CD14-positive monocyte (primary cell): ENCODE measurements at regions not wholly inside any gene's neighbourhood (a gene's known extent, or its start where the extent isn't known, plus 50 kb on each side); places are given as distances from the start of the nearest gene placed in this dataset.
A peak's percentile ranks its signal among the peaks of the same experiment; 100 is the strongest.

ENCODE experiments used
- DNase-seq, 3 donors: peaks; one replicate each; pipeline ENCODE4 v3.0.0-alpha.2; 2011 to 2022
- H2AFZ ChIP-seq: 2 replicates; pipeline ENCODE4 v1.6.0; 2012; ENCODE audit warnings: mild to moderate bottlenecking, low read depth, low read length, inconsistent platforms; ENCODE audit not compliant: insufficient read depth, poor library complexity, severe bottlenecking
- H3K27ac ChIP-seq, 2 donors: 1 replicate in 1 of 2; 2 replicates in 1 of 2; pipeline ENCODE4 v1.5.1; 2012 to 2013; ENCODE audit warnings: low read length in 2 of 2, control low read depth in 1 of 2, inconsistent platforms in 1 of 2, low read depth in 1 of 2, mild to moderate bottlenecking in 1 of 2
- H3K27me3 ChIP-seq, 2 donors: one replicate each; pipeline versions ENCODE4 v1.6.0 to v1.6.1; 2011 to 2013; ENCODE audit warnings: low read length in 2 of 2; ENCODE audit not compliant: control insufficient read depth in 2 of 2, insufficient read depth in 2 of 2
- H3K36me3 ChIP-seq, 2 donors: replicated peaks in 1 of 2; 1 replicate in 1 of 2; 2 replicates in 1 of 2; pipeline versions ENCODE4 v1.5.1 to v1.6.1; 2012 to 2013; ENCODE audit warnings: low read length in 2 of 2, control low read depth in 1 of 2, inconsistent platforms in 1 of 2, mild to moderate bottlenecking in 1 of 2; ENCODE audit not compliant: insufficient read depth in 2 of 2, control insufficient read depth in 1 of 2
- H3K4me1 ChIP-seq, 2 donors: 1 replicate in 1 of 2; 2 replicates in 1 of 2; pipeline versions ENCODE4 v1.5.1 to v1.6.1; 2012 to 2013; ENCODE audit warnings: low read length in 2 of 2, control low read depth in 1 of 2, inconsistent platforms in 1 of 2, mild to moderate bottlenecking in 1 of 2, moderate library complexity in 1 of 2; ENCODE audit not compliant: insufficient read depth in 2 of 2, control insufficient read depth in 1 of 2
- H3K4me2 ChIP-seq: replicated peaks from 2 replicates; pipeline ENCODE3; 2012; ENCODE audit warnings: low read length, moderate library complexity, mild to moderate bottlenecking; ENCODE audit not compliant: poor library complexity, severe bottlenecking; ENCODE audit errors: extremely low read depth
- H3K4me3 ChIP-seq, 3 experiments: fragments of 200-600 bp in 1 of 3; sonication (generic) in 1 of 3; replicated peaks in 1 of 3; 1 replicate in 2 of 3; 2 replicates in 1 of 3; pipeline ENCODE4 v1.5.1; 2011 to 2013; ENCODE audit warnings: low read length in 3 of 3, mild to moderate bottlenecking in 3 of 3, control low read depth in 2 of 3, low read depth in 2 of 3, inconsistent platforms in 1 of 3, moderate library complexity in 1 of 3
- H3K79me2 ChIP-seq: 2 replicates; pipeline ENCODE4 v1.6.0; 2012; ENCODE audit warnings: mild to moderate bottlenecking, control low read depth, inconsistent platforms, low read length, moderate library complexity; ENCODE audit not compliant: insufficient read depth
- H3K9ac ChIP-seq: 2 replicates; pipeline ENCODE4 v1.6.0; 2017; ENCODE audit warnings: low read length, mild to moderate bottlenecking; ENCODE audit not compliant: insufficient read depth, poor library complexity, severe bottlenecking
- H3K9me3 ChIP-seq, 2 donors: replicated peaks in 1 of 2; 1 replicate in 1 of 2; 2 replicates in 1 of 2; pipeline versions ENCODE4 v1.5.1 to v1.6.1; 2012 to 2013; ENCODE audit warnings: low read length in 2 of 2, control low read depth in 1 of 2; ENCODE audit not compliant: control insufficient read depth in 1 of 2, insufficient read depth in 1 of 2
- H4K20me1 ChIP-seq: 2 replicates; pipeline ENCODE4 v1.6.0; 2012; ENCODE audit warnings: mild to moderate bottlenecking, low read length, control low read depth, moderate library complexity; ENCODE audit not compliant: insufficient read depth
- H3K27ac Mint-ChIP-seq, 7 donors: one replicate each; pipeline ENCODE4 v1.8.0; 2020; ENCODE audit warnings: mild to moderate bottlenecking in 7 of 7, mixed read lengths in 7 of 7, moderate library complexity in 6 of 7, inconsistent platforms in 2 of 7
- H3K27me3 Mint-ChIP-seq, 3 donors: one replicate each; pipeline ENCODE4 v1.8.0; 2021 to 2022; ENCODE audit warnings: low read depth in 3 of 3, mild to moderate bottlenecking in 3 of 3, mixed read lengths in 3 of 3, moderate library complexity in 3 of 3, inconsistent platforms in 1 of 3
- H3K36me3 Mint-ChIP-seq, 2 donors: one replicate each; pipeline ENCODE4 v1.8.0; 2020; ENCODE audit warnings: mixed read lengths in 2 of 2, inconsistent platforms in 1 of 2, mild to moderate bottlenecking in 1 of 2
- H3K4me1 Mint-ChIP-seq: one replicate; pipeline ENCODE4 v1.8.0; 2020; ENCODE audit warnings: mild to moderate bottlenecking, mixed read lengths
- H3K4me3 Mint-ChIP-seq, 2 donors: one replicate each; pipeline ENCODE4 v1.8.0; 2020; ENCODE audit warnings: mild to moderate bottlenecking in 2 of 2, mixed read lengths in 2 of 2, moderate library complexity in 1 of 2
- H3K9me3 Mint-ChIP-seq, 7 donors: one replicate each; pipeline ENCODE4 v1.8.0; 2020 to 2022; ENCODE audit warnings: mixed read lengths in 7 of 7, mild to moderate bottlenecking in 6 of 7, moderate library complexity in 6 of 7, inconsistent platforms in 2 of 7
- WGBS: methylation state at CpG from one replicate; pipeline ENCODE4 v1.1.5; 2013; ENCODE audit warnings: missing lambda C conversion rate; ENCODE audit not compliant: insufficient coverage; 5-methylcytosine and 5-hydroxymethylcytosine counted together
- intact Hi-C, 2 donors: fragments of 100-400 bp; cut with micrococcal nuclease; formaldehyde crosslinking; loops; one replicate each; pipeline versions ENCODE4 v1.15.0 to v1.15.1; 2023
- TF ChIP-seq, protein P1 (sequence below): fragments of 200-600 bp; IDR thresholded peaks from one replicate; pipeline ENCODE4 v1.8.0; 2022; ENCODE audit warnings: antibody characterized with exemption, mild to moderate bottlenecking

DNA sequence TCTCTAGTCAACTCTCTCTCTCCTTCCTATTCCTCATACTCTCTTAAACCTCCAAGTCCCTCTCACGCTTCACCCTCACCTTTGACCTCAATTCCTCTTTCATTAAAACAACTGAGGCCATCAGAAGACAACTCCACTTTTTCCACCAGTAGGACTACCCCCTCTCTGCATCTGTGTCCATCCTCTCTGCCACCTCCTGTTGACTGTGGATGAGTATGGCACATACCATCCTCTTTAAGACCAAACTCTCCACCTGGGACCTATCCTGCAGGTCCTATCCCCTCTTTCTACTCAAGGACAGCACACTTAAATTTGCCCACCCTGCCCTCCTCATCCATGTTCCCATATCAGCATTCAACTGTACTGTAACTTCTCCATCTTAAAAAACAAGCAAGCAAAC lies 89.2 kb downstream of the FOXD1 start:
- no peak overlapping the region for H3K27ac ChIP-seq
- no peak overlapping the region for H2AFZ ChIP-seq
- peak overlapping the region in 1 of 2 donors; percentile 33 for H3K4me3 Mint-ChIP-seq
- H3K9me3 ChIP-seq = no peaks in the 10 kb centered on the region
- no CpG with 5 or more reads among the region's 1 CpG for WGBS
- H3K36me3 ChIP-seq = no peaks in the 10 kb centered on the region
- no peaks in the 10 kb centered on the region for H4K20me1 ChIP-seq
- no peaks in the 10 kb centered on the region for H3K36me3 Mint-ChIP-seq
- intact Hi-C loops = no loop called here
- H3K4me1 ChIP-seq = peaks cover 0 to 7% of the 10 kb centered on the region in 2 donors
- no peak overlapping the region for H3K27ac Mint-ChIP-seq
- DNase-seq = no peak
- no peak overlapping the region for H3K4me2 ChIP-seq
- no peaks in the 10 kb centered on the region for H3K79me2 ChIP-seq
- peaks cover 10% of the 10 kb centered on the region for H3K4me1 Mint-ChIP-seq
- peaks cover 25 to 35% (median 25%) of the 10 kb centered on the region in 3 donors for H3K27me3 Mint-ChIP-seq
- H3K4me3 ChIP-seq = no peak overlapping the region
- H3K27me3 ChIP-seq = peaks cover 8 to 10% of the 10 kb centered on the region in 2 donors
- TF ChIP-seq, protein P1, sequence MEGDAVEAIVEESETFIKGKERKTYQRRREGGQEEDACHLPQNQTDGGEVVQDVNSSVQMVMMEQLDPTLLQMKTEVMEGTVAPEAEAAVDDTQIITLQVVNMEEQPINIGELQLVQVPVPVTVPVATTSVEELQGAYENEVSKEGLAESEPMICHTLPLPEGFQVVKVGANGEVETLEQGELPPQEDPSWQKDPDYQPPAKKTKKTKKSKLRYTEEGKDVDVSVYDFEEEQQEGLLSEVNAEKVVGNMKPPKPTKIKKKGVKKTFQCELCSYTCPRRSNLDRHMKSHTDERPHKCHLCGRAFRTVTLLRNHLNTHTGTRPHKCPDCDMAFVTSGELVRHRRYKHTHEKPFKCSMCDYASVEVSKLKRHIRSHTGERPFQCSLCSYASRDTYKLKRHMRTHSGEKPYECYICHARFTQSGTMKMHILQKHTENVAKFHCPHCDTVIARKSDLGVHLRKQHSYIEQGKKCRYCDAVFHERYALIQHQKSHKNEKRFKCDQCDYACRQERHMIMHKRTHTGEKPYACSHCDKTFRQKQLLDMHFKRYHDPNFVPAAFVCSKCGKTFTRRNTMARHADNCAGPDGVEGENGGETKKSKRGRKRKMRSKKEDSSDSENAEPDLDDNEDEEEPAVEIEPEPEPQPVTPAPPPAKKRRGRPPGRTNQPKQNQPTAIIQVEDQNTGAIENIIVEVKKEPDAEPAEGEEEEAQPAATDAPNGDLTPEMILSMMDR = no peak
- H3K9ac ChIP-seq = no peak overlapping the region
- peaks cover 1 to 13% (median 7%) of the 10 kb centered on the region in 7 donors for H3K9me3 Mint-ChIP-seq

DNA sequence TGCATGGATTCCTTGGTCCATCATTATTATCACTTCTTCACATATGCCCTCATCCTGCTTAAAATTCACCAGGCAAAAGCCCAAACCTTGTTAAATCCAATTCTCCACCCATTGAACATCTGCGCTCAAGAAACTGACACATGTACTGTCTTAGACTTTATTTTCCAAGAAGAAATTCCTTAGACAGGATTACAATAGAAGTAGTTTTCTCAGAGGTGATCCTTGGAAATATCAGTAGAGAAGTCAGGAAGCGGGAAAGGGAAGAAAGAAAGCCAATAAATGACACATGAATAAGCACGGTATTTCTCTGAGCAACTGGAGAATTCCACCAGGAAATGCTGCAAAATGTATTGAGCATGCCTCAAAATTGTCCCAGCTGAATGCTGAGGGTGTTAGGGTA lies 90.2 kb downstream of the FOXD1 start:
- Histone ChIP-seq H3K9me3 (peaks cover 0 to 4% of the 10 kb centered on the region in 2 donors), H3K79me2 (no peaks in the 10 kb centered on the region), H3K9ac (no peak overlapping the region), H3K27ac (no peak overlapping the region), H3K36me3 (no peaks in the 10 kb centered on the region), H3K4me2 (no peak overlapping the region), H3K4me1 (no peaks in the 10 kb centered on the region), H3K27me3 (peaks cover 10 to 11% of the 10 kb centered on the region in 2 donors), H4K20me1 (no peaks in the 10 kb centered on the region), H3K4me3 (no peak overlapping the region), H2AFZ (no peak overlapping the region)
- Mint-ChIP-seq H3K36me3 (no peaks in the 10 kb centered on the region), H3K9me3 (peaks cover 1 to 15% (median 9%) of the 10 kb centered on the region in 7 donors), H3K4me1 (peaks cover 4% of the 10 kb centered on the region), H3K27me3 (peaks cover 24 to 35% (median 25%) of the 10 kb centered on the region in 3 donors), H3K4me3 (no peak overlapping the region), H3K27ac (no peak overlapping the region)
- intact Hi-C loops = no loop called here
- no CpG with 5 or more reads among the region's 3 CpGs for WGBS
- DNase-seq = no peak
- TF ChIP-seq, protein P1 = no peak
